ENCODE measurements at regions not wholly inside any gene's neighbourhood (a gene's known extent, or its start where the extent isn't known, plus 50 kb on each side); places are given as distances from the start of the nearest gene placed in this dataset.

- Histone ChIP-seq H3K36me3 (no peaks in the 10 kb centered on the region), H3K9me3 (no peaks in the 10 kb centered on the region), H3K27me3 (no peaks in the 10 kb centered on the region), H3K4me3 (no peak overlapping the region), H3K4me1 (no peaks in the 10 kb centered on the region), H3K27ac (no peak overlapping the region)
- WGBS, 4 donors, result 74 to 84% (median 81%) methylated on average over 1 of the region's 1 CpG
- intact Hi-C loops (cut with DNase I), result no loop called here
- no peak for ATAC-seq
- TF ChIP-seq CTCF (IDR thresholded peaks at IDR 0.05) (no peak), POLR2A (IDR thresholded peaks at IDR 0.05) (no peak)
- DNase-seq, result no peak
Observed at GRCh38 chr11:81899156-81899555, 834.5 kb downstream of the FAM181B start.

GRCh38 chr11:81897639-81898038 is 836.0 kb downstream of the FAM181B start:
- no peaks in the 10 kb centered on the region for H3K27me3 ChIP-seq
- ATAC-seq, result no peak
- 72 to 90% (median 81%) methylated on average over 2 of the region's 2 CpGs for WGBS, 4 donors
- no peaks in the 10 kb centered on the region for H3K9me3 ChIP-seq
- no peak overlapping the region for H3K4me3 ChIP-seq
- TF ChIP-seq POLR2A (IDR thresholded peaks at IDR 0.05) (no peak), CTCF (IDR thresholded peaks at IDR 0.05) (no peak)
- no peak for DNase-seq
- H3K27ac ChIP-seq, result no peak overlapping the region
- intact Hi-C loops (cut with DNase I), result no loop called here
- no peaks in the 10 kb centered on the region for H3K4me1 ChIP-seq
- H3K36me3 ChIP-seq, result no peaks in the 10 kb centered on the region

- Histone ChIP-seq H3K27me3 (no peaks in the 10 kb centered on the region), H3K4me1 (no peaks in the 10 kb centered on the region), H3K36me3 (no peaks in the 10 kb centered on the region), H3K27ac (no peak overlapping the region), H3K4me3 (no peak overlapping the region), H3K9me3 (peaks cover 0 to 5% (median 0%) of the 10 kb centered on the region in 12 donors)
- ATAC-seq (no peak), DNase-seq (no peak)
- 54 to 62% (median 60%) methylated on average over 3 of the region's 3 CpGs for WGBS, 4 donors
- TF ChIP-seq POLR2A (IDR thresholded peaks at IDR 0.05) (no peak), CTCF (IDR thresholded peaks at IDR 0.05) (no peak)
- intact Hi-C loops (cut with DNase I), result no loop called here
Observed at GRCh38 chr11:81895258-81895657, 838.4 kb downstream of the FAM181B start.

- H3K27me3 ChIP-seq, result no peaks in the 10 kb centered on the region
- H3K4me1 ChIP-seq, result no peaks in the 10 kb centered on the region
- H3K36me3 ChIP-seq, result no peaks in the 10 kb centered on the region
- TF ChIP-seq CTCF (IDR thresholded peaks at IDR 0.05) (no peak), POLR2A (IDR thresholded peaks at IDR 0.05) (no peak)
- peak in 1 of 4 donors; percentile 41 for ATAC-seq
- H3K27ac ChIP-seq, result no peak overlapping the region
- 83 to 93% (median 90%) methylated on average over 4 to 7 of the region's 7 CpGs for WGBS, 4 donors
- H3K9me3 ChIP-seq, result peaks cover 0 to 10% (median 0%) of the 10 kb centered on the region in 12 donors
- DNase-seq, result peak in 1 of 5 donors; percentile 40
- intact Hi-C loops (cut with DNase I), result no loop called here
- no peak overlapping the region for H3K4me3 ChIP-seq
Observed at GRCh38 chr11:81892770-81893635, 840.7 kb downstream of the FAM181B start.

Data from heart left ventricle (tissue), 16 donors.